GM21447 (cell line): ENCODE measurements at regions not wholly inside any gene's neighbourhood (a gene's known extent, or its start where the extent isn't known, plus 50 kb on each side); places are given as distances from the start of the nearest gene placed in this dataset.
"Not testable (repeated sequence)": the region's sequence is repeated elsewhere in the genome, so short reads cannot be mapped to it uniquely, and the experiment has no call there.

ENCODE experiments used
- ATAC-seq: cut with Tn5 transposase; IDR thresholded peaks from one replicate; pipeline ENCODE4 v1.9.1; 2021; ENCODE audit not compliant: unreplicated experiment

DNA sequence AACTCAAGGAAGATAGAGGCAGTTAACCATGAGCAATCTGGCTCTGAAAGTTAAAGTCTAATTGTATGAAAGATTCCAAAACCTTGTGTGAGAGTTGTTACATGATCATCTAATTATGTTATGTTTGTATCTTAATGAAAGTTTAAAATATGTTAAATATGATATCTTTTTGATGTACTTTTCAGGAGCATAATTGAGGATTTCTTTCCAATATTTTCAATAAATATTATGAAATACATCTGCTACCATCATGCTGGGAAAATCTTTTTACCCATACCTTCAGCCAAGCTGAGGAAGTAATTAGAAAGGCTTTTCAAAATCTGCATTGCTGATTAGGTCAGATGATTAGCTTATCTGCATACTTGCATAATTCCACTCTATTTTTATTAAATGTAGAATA, 318.4 kb downstream of the KLF12 start:
- ATAC-seq = no peak

DNA sequence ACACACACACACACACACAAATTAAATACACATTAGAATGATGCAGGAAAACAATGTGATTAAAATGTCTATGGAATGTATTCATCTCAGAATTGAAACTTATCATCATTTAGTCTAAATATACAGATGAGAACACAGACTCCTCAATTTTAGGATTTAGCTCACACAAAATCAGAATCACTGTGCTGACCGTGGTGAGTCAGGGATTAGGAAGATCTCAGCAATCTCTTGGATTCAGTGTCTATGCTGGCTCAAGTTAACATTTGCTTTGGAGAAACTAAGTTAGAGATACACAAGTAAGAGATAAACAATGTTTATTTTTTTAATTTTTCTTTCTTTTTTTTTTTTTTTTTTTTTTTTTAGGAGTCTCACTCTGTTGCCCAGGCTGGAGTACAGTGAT, 323.6 kb downstream of the KLF12 start:
- ATAC-seq = no peak

DNA sequence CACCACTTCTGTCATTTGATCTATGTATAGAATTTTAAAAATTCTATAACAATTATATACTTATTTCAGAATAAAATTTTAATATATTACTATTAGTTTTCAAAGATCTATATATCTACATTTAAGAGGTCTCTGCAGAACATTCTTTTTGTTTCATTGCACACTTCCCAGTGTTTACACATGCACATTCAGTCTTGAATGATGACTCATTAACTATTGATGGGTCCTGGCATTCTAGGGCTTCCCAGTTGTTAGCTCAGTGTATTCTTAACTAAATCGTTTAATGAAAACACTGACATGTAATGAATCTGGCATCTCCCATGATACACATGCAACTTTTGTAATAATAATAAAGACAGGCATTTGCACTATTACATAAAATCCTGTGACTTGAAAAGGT, 324.6 kb downstream of the KLF12 start:
- no peak for ATAC-seq

DNA sequence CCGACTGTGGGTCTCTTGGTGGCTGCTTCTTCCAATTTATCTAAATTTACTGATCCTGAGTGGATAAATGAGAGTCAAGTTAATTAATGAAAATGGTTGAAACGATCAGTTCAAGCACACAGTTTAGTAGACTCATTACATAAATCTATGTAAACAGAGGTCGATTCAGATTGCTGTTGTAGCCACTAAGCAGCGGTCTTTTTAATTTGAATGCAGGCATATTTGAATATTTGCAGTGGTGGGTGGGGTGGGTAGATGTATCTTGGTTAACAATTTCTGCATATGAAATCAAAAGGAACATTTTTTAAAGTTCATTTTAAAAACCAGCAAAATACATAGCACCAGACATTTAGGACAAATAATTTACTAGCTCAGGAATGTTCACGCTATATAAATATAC, 325.9 kb downstream of the KLF12 start:
- ATAC-seq = no peak

DNA sequence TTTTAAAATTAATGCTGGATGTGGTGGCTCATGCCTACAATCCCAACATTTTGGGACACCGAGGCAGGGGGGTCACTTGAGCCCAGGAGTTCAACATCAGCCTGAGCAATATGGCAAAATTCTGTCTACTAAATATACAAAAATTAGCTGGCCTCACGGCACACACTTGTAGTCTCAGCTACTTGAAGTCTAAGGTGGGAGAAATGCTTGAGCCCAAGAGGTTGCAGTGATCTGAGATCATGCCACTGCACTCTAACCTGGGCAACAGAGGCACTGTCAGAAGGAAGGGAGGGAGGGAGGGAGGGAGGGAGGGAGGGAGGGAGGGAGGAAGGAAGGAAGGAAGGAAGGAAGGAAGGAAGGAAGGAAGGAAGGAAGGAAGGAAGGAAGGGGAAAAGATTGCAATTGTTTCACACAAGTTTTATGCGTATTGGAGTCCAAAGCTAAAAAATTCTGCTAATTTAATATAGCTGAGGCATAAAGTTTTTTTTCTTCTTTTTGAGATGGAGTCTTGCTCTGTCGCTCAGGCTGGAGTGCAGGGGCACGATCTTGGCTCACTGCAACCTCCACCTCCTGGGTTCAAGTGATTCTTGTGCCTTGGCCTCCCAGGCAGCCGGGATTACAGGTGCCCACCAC, 328.8 kb downstream of the KLF12 start:
- ATAC-seq = not testable (repeated sequence)

DNA sequence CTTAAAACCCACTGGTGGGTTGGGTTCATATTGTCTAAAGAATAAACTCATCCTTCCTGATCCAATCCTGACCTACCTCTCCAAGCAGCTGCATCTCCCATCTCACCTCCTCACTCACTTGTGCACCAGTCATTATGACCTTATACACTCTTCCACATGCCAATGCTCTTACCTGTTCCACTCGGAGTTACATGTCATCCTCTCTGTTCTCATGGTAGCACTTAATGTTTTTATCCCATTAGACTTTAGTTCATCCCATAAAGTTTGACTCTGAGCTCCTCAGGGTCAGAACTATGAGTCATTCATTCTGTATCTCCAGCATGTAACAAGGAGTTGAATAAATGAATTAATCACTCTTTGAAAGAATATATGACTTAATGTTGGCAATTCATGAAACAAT, 330.2 kb downstream of the KLF12 start:
- ATAC-seq = no peak

DNA sequence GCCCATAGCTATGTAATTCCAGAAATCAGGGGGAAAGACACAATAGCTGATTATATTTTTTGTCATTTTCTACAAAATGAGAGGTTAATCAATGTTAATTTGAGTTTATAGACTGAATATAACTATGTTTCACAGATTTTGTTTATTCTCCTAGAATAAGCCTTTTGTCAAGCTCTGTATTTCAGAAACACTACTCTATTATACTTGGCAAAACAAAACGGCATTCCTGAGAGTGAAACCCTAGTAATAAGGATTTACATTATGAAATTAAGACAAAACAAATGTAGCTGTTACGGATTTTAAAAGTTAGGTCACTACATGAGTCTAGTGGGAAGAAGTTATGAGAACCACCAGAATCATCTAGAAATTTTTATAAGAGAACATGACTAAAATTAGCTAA, 334.2 kb downstream of the KLF12 start:
- no peak for ATAC-seq

DNA sequence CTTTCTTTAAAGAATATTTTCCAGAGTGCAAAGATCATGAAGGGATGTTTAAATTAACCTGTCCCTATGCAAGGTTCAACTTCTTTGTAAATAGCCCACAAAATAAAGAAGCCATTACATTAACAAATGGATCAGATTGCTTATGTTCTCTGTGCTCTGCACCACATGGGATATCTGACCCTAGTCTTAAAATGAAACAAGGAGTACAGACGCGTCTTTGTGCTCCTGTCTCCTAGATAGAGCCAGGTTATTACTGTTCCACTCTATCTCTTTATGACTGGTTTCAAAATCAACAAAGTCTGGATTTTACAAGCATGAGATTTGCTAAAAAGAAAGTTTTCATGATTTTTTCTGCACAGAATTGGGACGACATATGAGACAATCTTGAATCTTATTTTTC, 339.4 kb downstream of the KLF12 start:
- no peak for ATAC-seq

DNA sequence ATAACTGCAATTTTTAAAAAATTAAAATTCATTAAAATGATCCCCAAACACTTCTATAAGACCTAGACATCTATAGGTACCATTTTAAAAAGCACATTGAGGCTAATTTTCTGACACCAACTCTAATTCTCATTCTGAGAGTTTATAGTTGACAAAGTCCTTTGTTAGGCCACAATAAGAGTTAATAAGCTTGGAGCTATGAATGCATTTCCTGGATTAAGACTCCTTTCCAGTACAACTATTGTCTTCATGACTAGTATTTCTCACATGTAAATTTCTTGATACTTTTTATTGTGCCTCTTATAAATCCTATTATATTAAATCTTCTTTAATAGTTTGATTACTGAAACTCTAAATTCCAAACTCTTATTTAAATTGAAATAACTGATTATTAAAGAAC, 340.8 kb downstream of the KLF12 start:
- ATAC-seq = no peak

DNA sequence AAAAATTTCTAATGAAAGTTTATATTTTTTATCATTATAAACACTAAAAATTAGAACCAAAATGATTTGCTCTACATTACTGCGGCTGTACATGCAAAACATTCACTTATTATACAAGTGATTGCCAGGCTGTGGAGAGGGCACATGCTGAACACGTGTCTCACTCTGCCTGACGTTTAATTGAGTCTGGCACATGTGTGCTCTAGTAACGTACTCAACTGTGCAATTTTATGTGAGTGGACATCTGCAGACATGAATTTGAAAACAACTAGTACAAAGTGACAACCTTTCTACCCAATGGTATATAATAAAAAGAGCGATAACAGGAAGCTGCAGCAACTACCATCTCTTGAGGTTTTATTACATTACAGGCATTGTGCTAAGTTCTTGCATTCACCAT, 341.4 kb downstream of the KLF12 start:
- ATAC-seq = no peak

DNA sequence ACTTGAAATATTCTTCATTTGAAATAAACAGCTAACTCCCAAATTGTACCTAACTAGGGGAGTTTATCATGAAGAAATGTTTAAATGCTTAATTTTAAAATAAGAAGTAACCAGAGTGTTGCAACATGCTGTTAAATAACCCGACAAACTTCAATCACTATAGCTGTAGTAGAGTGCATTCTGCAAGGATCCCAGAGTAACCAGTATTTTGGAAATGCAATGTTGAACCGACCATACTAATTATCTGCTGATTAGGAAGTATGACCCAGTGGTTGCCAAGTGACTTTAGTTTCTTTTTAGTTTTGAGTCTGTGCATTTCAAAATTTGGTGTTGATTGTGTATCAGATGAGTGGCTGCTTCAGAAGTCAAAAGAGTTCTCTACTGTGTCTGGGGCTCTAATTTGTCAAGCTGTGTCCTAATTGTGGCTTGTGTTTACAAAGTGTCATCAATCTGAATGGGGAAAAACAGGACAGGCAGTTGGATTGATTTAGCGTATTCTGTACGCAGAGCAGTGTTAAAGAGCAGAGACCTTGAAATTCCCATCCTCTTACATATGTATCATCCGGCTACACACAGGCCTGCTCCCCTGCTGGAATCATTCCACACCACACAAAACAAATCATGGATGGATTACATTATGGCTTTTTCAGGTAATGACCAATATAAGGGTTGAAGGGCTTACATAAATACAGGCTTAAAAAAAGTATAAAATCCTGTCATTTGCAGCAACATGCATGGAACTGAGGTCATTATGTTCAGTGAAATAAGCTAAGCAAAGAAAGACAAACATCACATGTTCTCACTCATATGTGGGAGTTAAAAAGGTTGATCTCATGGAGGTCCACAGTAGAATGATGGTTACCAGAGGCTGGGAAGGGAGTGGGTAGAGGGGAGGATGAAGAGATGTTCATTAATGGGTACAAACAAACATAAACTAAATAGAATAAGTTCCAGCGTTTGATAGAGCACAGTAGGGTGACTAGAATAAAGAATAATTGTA, 351.5 kb downstream of the KLF12 start:
- no peak for ATAC-seq

DNA sequence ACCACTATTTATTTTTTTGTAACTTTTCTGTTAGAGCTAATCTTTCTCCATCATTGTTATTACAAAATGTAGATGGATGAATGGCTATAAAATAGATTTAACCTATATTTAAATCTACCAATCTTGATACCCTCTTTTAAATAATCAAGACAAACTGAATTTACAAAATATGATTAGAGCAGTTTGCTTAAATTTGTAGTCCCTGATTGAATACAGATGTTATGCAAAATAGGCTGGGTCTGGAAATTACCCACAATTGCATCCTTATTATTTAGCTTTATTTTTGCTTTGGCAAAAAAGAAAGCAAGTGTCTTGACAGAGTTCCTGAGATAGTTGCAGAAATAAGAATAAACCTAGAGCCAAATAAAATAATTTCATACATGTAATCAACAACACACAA, 352.8 kb downstream of the KLF12 start:
- no peak for ATAC-seq

DNA sequence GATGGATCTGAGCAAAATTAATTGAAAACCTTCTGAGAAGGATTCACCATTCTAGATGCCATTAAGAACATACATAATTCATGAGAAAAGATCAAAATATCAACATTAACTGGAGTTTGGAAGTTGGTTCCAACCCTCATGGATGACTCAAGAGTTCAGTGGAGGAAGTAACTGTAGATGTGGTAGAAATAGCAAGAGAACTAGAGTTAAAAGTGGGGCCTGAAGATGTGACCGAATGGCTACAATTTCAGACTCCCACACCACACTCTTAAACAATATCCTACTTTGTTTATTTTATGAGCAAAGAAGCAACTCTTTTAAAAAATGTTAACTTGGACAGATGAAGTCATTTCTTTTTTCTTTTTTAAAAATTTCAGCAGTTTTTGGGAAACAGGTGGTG, 354.3 kb downstream of the KLF12 start:
- ATAC-seq = no peak

DNA sequence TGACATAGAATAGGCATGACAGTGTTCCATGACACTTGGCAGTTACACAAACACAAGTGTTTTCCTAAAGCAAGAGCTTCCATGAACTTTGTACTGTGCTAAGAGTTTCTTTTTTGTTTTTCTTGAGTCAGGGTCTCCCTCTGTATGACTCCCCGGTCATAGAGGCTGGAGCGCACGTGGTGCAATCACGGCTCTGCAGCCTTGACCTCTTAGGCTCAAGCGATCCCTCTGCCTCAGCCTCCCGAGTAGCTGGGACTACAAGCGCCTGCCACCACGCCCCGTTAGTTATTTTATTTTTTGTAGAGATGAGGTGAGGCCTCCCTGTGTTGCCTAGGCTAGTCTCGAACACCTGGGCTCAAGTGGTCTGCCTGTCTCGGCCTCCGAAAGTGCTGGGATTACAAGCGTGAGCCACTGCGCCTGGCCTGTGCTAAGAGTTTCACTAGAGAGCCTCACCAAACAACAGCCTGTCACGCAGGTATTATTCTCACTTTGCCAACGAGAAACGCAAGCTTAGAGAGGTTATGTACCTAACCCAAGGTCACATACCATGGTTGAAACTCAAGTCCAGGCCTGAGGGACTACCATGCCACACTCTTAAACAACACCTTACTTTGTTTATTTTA, 355.9 kb downstream of the KLF12 start:
- no peak for ATAC-seq

DNA sequence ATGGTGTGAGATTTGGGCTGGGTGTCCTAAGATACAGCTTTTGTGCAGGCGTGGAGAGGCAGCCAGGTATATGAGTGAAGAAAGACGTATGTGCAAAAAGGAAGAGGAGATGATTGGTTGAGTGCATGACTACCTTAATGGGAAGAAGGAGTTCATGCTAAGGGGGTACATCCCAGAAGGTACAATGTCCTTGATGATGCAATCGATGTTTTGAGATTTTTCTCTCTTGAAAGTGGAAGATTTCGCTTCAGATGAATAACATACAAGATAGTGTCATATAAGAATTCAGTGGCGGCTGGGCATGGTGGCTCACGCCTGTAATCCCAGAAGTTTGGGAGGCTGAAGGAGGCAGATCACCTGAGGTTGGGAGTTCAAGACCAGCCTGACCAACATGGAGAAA, 357.1 kb downstream of the KLF12 start:
- ATAC-seq = no peak

DNA sequence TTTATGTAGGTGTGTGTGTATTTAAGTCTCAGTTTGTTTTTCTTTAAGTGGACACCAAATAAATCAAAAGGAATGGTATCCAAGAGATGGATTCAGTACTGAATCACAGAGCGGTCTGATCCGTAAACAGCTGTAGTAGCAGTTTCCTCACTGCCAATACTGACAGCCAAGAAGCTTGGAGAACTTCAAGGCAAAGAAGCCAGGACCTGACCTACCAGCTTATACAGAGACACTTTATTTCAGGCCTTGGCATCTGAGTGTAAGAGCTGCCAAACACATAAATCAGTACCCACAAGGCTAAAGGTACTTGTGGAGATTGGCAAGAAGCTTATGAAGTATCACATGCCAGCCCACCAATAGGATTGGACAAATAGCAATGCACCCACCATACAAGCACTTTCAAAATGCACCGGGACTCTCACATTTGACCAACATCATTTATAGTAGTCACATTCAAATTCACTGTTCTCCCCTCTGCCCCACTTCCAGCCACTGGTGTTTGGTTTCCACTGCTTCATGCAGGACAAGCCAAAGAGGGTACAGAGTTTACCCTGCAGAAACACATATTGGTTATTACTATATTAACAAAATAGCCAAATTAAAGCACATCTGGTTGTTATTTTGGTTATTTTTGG, 357.9 kb downstream of the KLF12 start:
- ATAC-seq = no peak

DNA sequence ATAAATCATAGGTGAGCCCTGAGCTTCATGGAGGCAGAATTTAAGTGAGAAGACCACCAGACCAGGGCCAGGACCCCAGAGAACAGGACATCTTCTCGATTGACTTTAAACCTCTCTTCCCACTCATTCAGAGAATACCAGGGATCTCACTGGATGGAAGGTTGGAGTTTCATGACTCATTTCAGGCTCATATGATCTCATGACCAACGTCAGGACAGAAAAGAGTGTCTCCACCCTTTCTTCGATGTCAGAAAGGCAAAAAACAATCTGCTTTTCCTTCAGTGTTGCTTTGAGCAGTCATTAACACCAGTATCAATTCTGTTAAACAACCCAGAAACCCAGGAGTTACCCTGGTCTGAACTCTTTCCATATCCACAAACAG, 361.0 kb downstream of the KLF12 start:
- ATAC-seq = no peak

DNA sequence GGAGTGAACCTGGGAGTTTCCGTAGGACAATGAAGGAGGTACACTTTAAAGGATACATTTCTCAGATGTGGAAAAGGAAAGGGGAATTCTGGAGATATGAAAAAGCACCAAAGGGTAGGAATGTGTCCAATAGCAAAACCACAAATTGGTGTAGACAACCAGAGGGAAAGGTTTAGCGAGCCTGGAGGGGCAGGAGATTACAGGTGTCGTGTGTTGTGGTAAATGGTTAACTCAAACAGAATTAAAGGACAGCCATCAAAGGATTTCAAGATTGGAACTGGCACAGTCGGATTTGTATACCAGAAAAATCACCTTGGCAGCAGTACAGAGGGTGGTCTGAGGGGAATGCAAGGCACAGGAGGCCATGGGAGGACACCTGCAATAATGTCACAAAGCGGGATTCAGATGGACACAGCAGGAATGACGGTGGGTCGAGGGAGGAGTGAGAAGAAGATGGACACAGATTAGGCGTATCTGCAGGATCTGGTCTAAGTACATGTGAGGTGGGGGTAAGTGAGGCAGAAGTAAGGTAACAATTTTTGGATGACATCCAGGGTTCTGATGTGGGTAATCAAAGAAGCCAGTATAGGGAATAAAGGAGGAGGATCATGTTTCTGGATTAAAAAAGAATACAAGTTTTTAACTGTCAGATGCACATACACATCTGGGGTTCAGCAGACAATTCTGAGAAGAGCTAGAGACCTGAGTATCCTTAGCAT, 361.6 kb downstream of the KLF12 start:
- no peak for ATAC-seq

DNA sequence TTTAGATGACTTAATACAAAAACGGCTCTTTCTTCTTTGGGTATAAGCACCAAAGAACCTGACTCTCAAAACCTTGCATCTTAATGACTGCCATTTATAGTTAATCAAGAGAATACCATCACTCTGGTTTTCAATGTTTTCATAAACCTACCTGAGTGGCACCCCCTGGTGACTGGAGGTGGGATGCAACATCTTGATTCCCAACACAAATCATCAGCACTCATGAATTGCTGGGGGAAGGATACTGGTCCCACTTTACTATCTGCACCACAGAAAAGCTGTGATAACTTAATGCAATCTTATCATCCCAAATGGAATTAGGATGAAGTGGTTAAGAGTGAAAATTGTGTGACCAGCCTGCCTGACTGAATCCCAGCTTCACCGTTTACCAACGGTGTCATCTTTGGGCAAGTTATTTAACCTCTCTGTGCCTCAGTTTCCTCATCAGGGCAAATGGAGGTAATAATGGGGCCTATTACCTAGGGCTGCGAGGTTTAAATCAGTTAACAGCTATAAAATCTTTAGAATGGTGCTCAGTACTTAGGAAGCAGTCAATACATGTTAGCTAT, 366.4 kb downstream of the KLF12 start:
- peak; percentile 30 for ATAC-seq

DNA sequence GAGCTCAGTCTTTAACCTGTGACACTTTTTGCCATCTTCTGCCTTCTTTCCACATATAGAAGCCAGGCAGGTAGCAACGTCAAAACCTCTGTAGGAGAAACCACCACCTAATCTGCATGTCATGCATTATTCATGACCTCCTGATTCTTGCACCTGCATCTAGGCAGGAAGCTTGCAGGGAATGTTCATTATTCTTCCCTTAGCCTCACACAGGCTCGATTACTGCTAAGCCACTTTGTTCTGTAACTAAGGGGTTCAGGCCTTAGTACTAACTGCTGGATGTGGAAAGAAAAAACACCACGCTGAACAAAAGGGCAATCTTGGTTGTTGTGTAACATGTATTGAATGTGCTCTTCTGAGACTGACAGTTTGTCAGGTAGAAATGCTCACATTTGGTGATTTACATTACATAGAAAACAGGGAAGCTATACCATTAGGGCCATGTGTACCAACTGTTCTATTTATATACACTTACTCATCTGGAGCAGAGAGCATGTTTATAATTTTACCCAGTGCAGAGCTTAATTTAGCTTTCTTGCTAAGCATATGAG, 366.9 kb downstream of the KLF12 start:
- peak; percentile 34 for ATAC-seq
